ENCODE measurements at regions not wholly inside any gene's neighbourhood (a gene's known extent, or its start where the extent isn't known, plus 50 kb on each side); places are given as distances from the start of the nearest gene placed in this dataset.

- Histone ChIP-seq H3K9me3 (ENCODE audit: control insufficient read depth, insufficient read depth, low read length) (peaks cover 4% of the 10 kb centered on the region; the same call in 1 of the 2 replicates), H3K27me3 (ENCODE audit: control insufficient read depth, insufficient read depth, low read length) (peaks cover 3% of the 10 kb centered on the region), H3K27ac (ENCODE audit: low read depth, low read length) (no peak overlapping the region), H3K4me3 (ENCODE audit: low read depth, low read length) (no peak overlapping the region)
- ChIA-PET POLR2A (no interaction called here), CTCF (interaction anchor here (1.0 to 2.8 kb wide), 17 partner anchors 9 to 610 kb away, joined by 3 to 19 read pairs (median 4); no protein-coding TSS in a partner anchor)
- no peak for DNase-seq (ENCODE audit: low read depth, low spot score)
- peak; percentile 75 for TF ChIP-seq CTCF (IDR thresholded peaks at IDR 0.05; ENCODE audit: low read depth, low read length)
These were observed 411.5 kb upstream of the ZMIZ1 start for GRCh38 chr10:78657163-78657861.

- Histone ChIP-seq H3K27me3 (ENCODE audit: control insufficient read depth, insufficient read depth, low read length) (peaks cover 3% of the 10 kb centered on the region), H3K9me3 (ENCODE audit: control insufficient read depth, insufficient read depth, low read length) (peaks cover 4% of the 10 kb centered on the region; the same call in 1 of the 2 replicates), H3K4me3 (ENCODE audit: low read depth, low read length) (no peak overlapping the region), H3K27ac (ENCODE audit: low read depth, low read length) (no peak overlapping the region)
- CTCF ChIA-PET, result interaction anchor here (1.0 to 2.8 kb wide), 15 partner anchors 8 to 610 kb away, joined by 3 to 19 read pairs (median 4); no protein-coding TSS in a partner anchor
- DNase-seq (ENCODE audit: low read depth, low spot score), result no peak
- TF ChIP-seq CTCF (IDR thresholded peaks at IDR 0.05; ENCODE audit: low read depth, low read length), result no peak
- POLR2A ChIA-PET, result no interaction called here
These were observed 411.0 kb upstream of the ZMIZ1 start for GRCh38 chr10:78657862-78658165.

- ChIA-PET CTCF (interaction anchor here (0.6 to 2.8 kb wide), 12 partner anchors 7 to 612 kb away, joined by 3 to 19 read pairs (median 4); no protein-coding TSS in a partner anchor), POLR2A (no interaction called here)
- Histone ChIP-seq H3K9me3 (ENCODE audit: control insufficient read depth, insufficient read depth, low read length) (no peaks in the 10 kb centered on the region; the same call in 1 of the 2 replicates), H3K4me3 (ENCODE audit: low read depth, low read length) (no peak overlapping the region), H3K27ac (ENCODE audit: low read depth, low read length) (no peak overlapping the region), H3K27me3 (ENCODE audit: control insufficient read depth, insufficient read depth, low read length) (peaks cover 3% of the 10 kb centered on the region)
- TF ChIP-seq CTCF (IDR thresholded peaks at IDR 0.05; ENCODE audit: low read depth, low read length), result no peak
- DNase-seq (ENCODE audit: low read depth, low spot score), result no peak
These were observed 409.8 kb upstream of the ZMIZ1 start for GRCh38 chr10:78658645-78659597.

- Histone ChIP-seq H3K27ac (ENCODE audit: low read depth, low read length) (no peak overlapping the region), H3K27me3 (ENCODE audit: control insufficient read depth, insufficient read depth, low read length) (peaks cover 1% of the 10 kb centered on the region), H3K4me3 (ENCODE audit: low read depth, low read length) (no peak overlapping the region), H3K9me3 (ENCODE audit: control insufficient read depth, insufficient read depth, low read length) (no peaks in the 10 kb centered on the region)
- no peak for TF ChIP-seq CTCF (IDR thresholded peaks at IDR 0.05; ENCODE audit: low read depth, low read length)
- ChIA-PET POLR2A (no interaction called here), CTCF (interaction anchor here (1.4 to 1.7 kb wide), 2 partner anchors 10 to 612 kb away, joined by 6 to 7 read pairs; no protein-coding TSS in a partner anchor)
- DNase-seq (ENCODE audit: low read depth, low spot score), result no peak
These were observed 409.2 kb upstream of the ZMIZ1 start for GRCh38 chr10:78659598-78659967.
